Neural progenitor cell (in vitro differentiated cells): ENCODE measurements at regions not wholly inside any gene's neighbourhood (a gene's known extent, or its start where the extent isn't known, plus 50 kb on each side); places are given as distances from the start of the nearest gene placed in this dataset.

Experiments
- DNase-seq: peaks from one replicate; pipeline ENCODE4 v3.0.0-alpha.2; 2016; ENCODE audit warnings: low spot score
- H2AFZ ChIP-seq: fragments of 200-600 bp; sonication (generic); replicated peaks from 2 replicates; pipeline ENCODE4 v1.6.1; 2016; ENCODE audit warnings: antibody characterized with exemption
- H3F3A ChIP-seq: fragments of 200-600 bp; sonication (generic); 2 replicates; pipeline ENCODE4 v1.6.1; 2016; ENCODE audit warnings: antibody characterized with exemption, low read depth
- H3K27ac ChIP-seq: fragments of 200-600 bp; sonication (generic); 2 replicates; pipeline ENCODE4 v1.5.1; 2016; ENCODE audit warnings: mild to moderate bottlenecking
- H3K27me3 ChIP-seq: fragments of 200-600 bp; sonication (generic); 2 replicates; pipeline ENCODE4 v1.6.1; 2016; ENCODE audit warnings: mild to moderate bottlenecking, moderate library complexity
- H3K36me3 ChIP-seq: fragments of 200-600 bp; sonication (generic); 2 replicates; pipeline ENCODE4 v1.5.1; 2016
- H3K4me1 ChIP-seq: fragments of 200-600 bp; sonication (generic); 2 replicates; pipeline ENCODE4 v1.6.1; 2016; ENCODE audit warnings: mixed run types
- H3K4me2 ChIP-seq: fragments of 200-600 bp; sonication (generic); 2 replicates; pipeline ENCODE4 v1.6.1; 2016
- H3K4me3 ChIP-seq: fragments of 200-600 bp; sonication (generic); 2 replicates; pipeline ENCODE4 v1.5.1; 2016
- H3K79me2 ChIP-seq: fragments of 200-600 bp; sonication (generic); 2 replicates; pipeline ENCODE4 v1.6.1; 2016; ENCODE audit warnings: low read depth
- H3K9ac ChIP-seq: fragments of 200-600 bp; sonication (generic); 2 replicates; pipeline ENCODE4 v1.6.1; 2016
- H3K9me3 ChIP-seq: fragments of 200-600 bp; sonication (generic); 2 replicates; pipeline ENCODE4 v1.5.1; 2016; ENCODE audit warnings: low read depth
- H4K20me1 ChIP-seq: fragments of 200-600 bp; sonication (generic); 2 replicates; pipeline ENCODE4 v1.6.1; 2016; ENCODE audit warnings: low read depth
- H3K27ac Mint-ChIP-seq: 3 replicates; pipeline ENCODE4 v1.8.0; 2021; ENCODE audit warnings: mixed read lengths
- H3K27me3 Mint-ChIP-seq: 2 replicates; pipeline ENCODE4 v1.8.0; 2022; ENCODE audit warnings: low read depth, mild to moderate bottlenecking, inconsistent platforms, moderate library complexity, mixed read lengths; ENCODE audit not compliant: insufficient read depth
- H3K36me3 Mint-ChIP-seq: 3 replicates; pipeline ENCODE4 v1.8.0; 2021; ENCODE audit warnings: mixed read lengths
- H3K4me1 Mint-ChIP-seq: 3 replicates; pipeline ENCODE4 v1.8.0; 2021; ENCODE audit warnings: mixed read lengths
- H3K4me3 Mint-ChIP-seq: 3 replicates; pipeline ENCODE4 v1.8.0; 2021; ENCODE audit warnings: mild to moderate bottlenecking, moderate library complexity, mixed read lengths
- H3K9me3 Mint-ChIP-seq: 3 replicates; pipeline ENCODE4 v1.8.0; 2020; ENCODE audit warnings: mixed read lengths
- EZH2 ChIP-seq: fragments of 200-600 bp; sonication (generic); IDR thresholded peaks from 2 replicates; pipeline ENCODE4 v1.6.1; 2017; ENCODE audit warnings: antibody characterized with exemption, mild to moderate bottlenecking, moderate library complexity
- EZH2phosphoT487 ChIP-seq: fragments of 200-600 bp; sonication (generic); IDR thresholded peaks from 2 replicates; pipeline ENCODE4 v1.6.1; 2017; ENCODE audit warnings: antibody characterized with exemption
- TF ChIP-seq, protein P1 (sequence below): fragments of 200-600 bp; sonication (generic); IDR thresholded peaks from 2 replicates; pipeline ENCODE4 v1.5.1; 2017; ENCODE audit warnings: antibody characterized with exemption, mild to moderate bottlenecking

- H3K36me3 Mint-ChIP-seq = peaks cover 2% of the 10 kb centered on the region
- H3K9me3 Mint-ChIP-seq = peaks cover 18% of the 10 kb centered on the region
- H3K9ac ChIP-seq = no peak overlapping the region
- H3K4me2 ChIP-seq = no peak overlapping the region
- H3K27me3 ChIP-seq = no peaks in the 10 kb centered on the region
- H3K27ac Mint-ChIP-seq = peak overlapping the region; percentile 47
- no peak overlapping the region for H2AFZ ChIP-seq
- no peak for DNase-seq
- TF ChIP-seq EZH2 (no peak), EZH2phosphoT487 (no peak)
- TF ChIP-seq, protein P1, sequence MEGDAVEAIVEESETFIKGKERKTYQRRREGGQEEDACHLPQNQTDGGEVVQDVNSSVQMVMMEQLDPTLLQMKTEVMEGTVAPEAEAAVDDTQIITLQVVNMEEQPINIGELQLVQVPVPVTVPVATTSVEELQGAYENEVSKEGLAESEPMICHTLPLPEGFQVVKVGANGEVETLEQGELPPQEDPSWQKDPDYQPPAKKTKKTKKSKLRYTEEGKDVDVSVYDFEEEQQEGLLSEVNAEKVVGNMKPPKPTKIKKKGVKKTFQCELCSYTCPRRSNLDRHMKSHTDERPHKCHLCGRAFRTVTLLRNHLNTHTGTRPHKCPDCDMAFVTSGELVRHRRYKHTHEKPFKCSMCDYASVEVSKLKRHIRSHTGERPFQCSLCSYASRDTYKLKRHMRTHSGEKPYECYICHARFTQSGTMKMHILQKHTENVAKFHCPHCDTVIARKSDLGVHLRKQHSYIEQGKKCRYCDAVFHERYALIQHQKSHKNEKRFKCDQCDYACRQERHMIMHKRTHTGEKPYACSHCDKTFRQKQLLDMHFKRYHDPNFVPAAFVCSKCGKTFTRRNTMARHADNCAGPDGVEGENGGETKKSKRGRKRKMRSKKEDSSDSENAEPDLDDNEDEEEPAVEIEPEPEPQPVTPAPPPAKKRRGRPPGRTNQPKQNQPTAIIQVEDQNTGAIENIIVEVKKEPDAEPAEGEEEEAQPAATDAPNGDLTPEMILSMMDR = no peak
- no peaks in the 10 kb centered on the region for H3K4me1 Mint-ChIP-seq
- no peaks in the 10 kb centered on the region for H3K4me1 ChIP-seq
- H3F3A ChIP-seq = no peaks in the 10 kb centered on the region
- H3K4me3 Mint-ChIP-seq = no peak overlapping the region
- H4K20me1 ChIP-seq = no peaks in the 10 kb centered on the region
- no peaks in the 10 kb centered on the region for H3K79me2 ChIP-seq
- no peaks in the 10 kb centered on the region for H3K9me3 ChIP-seq
- no peak overlapping the region for H3K27ac ChIP-seq
- H3K27me3 Mint-ChIP-seq = peaks cover 8% of the 10 kb centered on the region
- no peaks in the 10 kb centered on the region for H3K36me3 ChIP-seq
- H3K4me3 ChIP-seq = no peak overlapping the region
These were observed 199.7 kb upstream of the KLF3 start for GRCh38 chr4:38464328-38464727.

- H3K4me2 ChIP-seq = no peak overlapping the region
- H3K36me3 ChIP-seq = no peaks in the 10 kb centered on the region
- H3F3A ChIP-seq = no peaks in the 10 kb centered on the region
- peaks cover 8% of the 10 kb centered on the region for H3K27me3 Mint-ChIP-seq
- H3K36me3 Mint-ChIP-seq = peaks cover 2% of the 10 kb centered on the region
- H3K9me3 Mint-ChIP-seq = peaks cover 20% of the 10 kb centered on the region
- H3K27me3 ChIP-seq = no peaks in the 10 kb centered on the region
- H4K20me1 ChIP-seq = no peaks in the 10 kb centered on the region
- H3K4me1 Mint-ChIP-seq = no peaks in the 10 kb centered on the region
- H3K4me3 ChIP-seq = no peak overlapping the region
- no peak overlapping the region for H3K4me3 Mint-ChIP-seq
- no peaks in the 10 kb centered on the region for H3K79me2 ChIP-seq
- no peak overlapping the region for H2AFZ ChIP-seq
- TF ChIP-seq, protein P1 = no peak
- TF ChIP-seq EZH2 (no peak), EZH2phosphoT487 (no peak)
- no peak overlapping the region for H3K27ac Mint-ChIP-seq
- no peak overlapping the region for H3K27ac ChIP-seq
- DNase-seq = no peak
- H3K9ac ChIP-seq = no peak overlapping the region
- no peaks in the 10 kb centered on the region for H3K9me3 ChIP-seq
- H3K4me1 ChIP-seq = no peaks in the 10 kb centered on the region
These were observed 197.6 kb upstream of the KLF3 start for GRCh38 chr4:38466401-38466800.

- Histone ChIP-seq H2AFZ (no peak overlapping the region), H3F3A (no peaks in the 10 kb centered on the region), H3K4me1 (no peaks in the 10 kb centered on the region), H3K4me2 (no peak overlapping the region), H3K27me3 (no peaks in the 10 kb centered on the region), H3K9ac (no peak overlapping the region), H3K9me3 (no peaks in the 10 kb centered on the region), H4K20me1 (no peaks in the 10 kb centered on the region), H3K36me3 (no peaks in the 10 kb centered on the region), H3K27ac (no peak overlapping the region), H3K79me2 (no peaks in the 10 kb centered on the region), H3K4me3 (no peak overlapping the region)
- H3K4me3 Mint-ChIP-seq = no peak overlapping the region
- no peak for DNase-seq
- H3K9me3 Mint-ChIP-seq = peaks cover 20% of the 10 kb centered on the region
- TF ChIP-seq, protein P1 = no peak
- TF ChIP-seq EZH2 (no peak), EZH2phosphoT487 (no peak)
- peaks cover 3% of the 10 kb centered on the region for H3K27me3 Mint-ChIP-seq
- no peaks in the 10 kb centered on the region for H3K4me1 Mint-ChIP-seq
- peaks cover 2% of the 10 kb centered on the region for H3K36me3 Mint-ChIP-seq
- no peak overlapping the region for H3K27ac Mint-ChIP-seq
These were observed 196.7 kb upstream of the KLF3 start for GRCh38 chr4:38467296-38467695.
